BE2C (cell line): ENCODE measurements at regions not wholly inside any gene's neighbourhood (a gene's known extent, or its start where the extent isn't known, plus 50 kb on each side); places are given as distances from the start of the nearest gene placed in this dataset.

ENCODE experiments used
- DNase-seq: peaks from one replicate; pipeline ENCODE4 v3.0.0-alpha.2; 2020
- H3K27me3 ChIP-seq: fragments of 250-450 bp; sonication (Bioruptor Pico); 2 replicates; pipeline ENCODE4 v1.5.1; 2020; ENCODE audit warnings: mild to moderate bottlenecking
- H3K36me3 ChIP-seq: fragments of 250-450 bp; sonication (Bioruptor Pico); 2 replicates; pipeline ENCODE4 v1.5.1; 2020; ENCODE audit warnings: mild to moderate bottlenecking
- H3K4me1 ChIP-seq: fragments of 250-450 bp; sonication (Bioruptor Pico); 2 replicates; pipeline ENCODE4 v1.5.1; 2020
- H3K4me3 ChIP-seq: 2 replicates; pipeline ENCODE4 v1.5.1; 2011; ENCODE audit warnings: low read depth, low read length
- H3K9me3 ChIP-seq: fragments of 250-450 bp; sonication (Bioruptor Pico); 2 replicates; pipeline ENCODE4 v1.5.1; 2020
- CTCF ChIP-seq: IDR thresholded peaks from 2 replicates; pipeline ENCODE4 v1.5.1; 2012; ENCODE audit warnings: mild to moderate bottlenecking, low read depth, low read length

GRCh38 chr16:80161799-80162739, 378.7 kb upstream of the DYNLRB2 start:
- H3K9me3 ChIP-seq: no peaks in the 10 kb centered on the region; the same call in none of the 2 replicates
- DNase-seq: no peak
- no peak for TF ChIP-seq CTCF
- no peak overlapping the region for H3K4me3 ChIP-seq
- no peaks in the 10 kb centered on the region for H3K27me3 ChIP-seq
- H3K36me3 ChIP-seq: no peaks in the 10 kb centered on the region
- H3K4me1 ChIP-seq: no peaks in the 10 kb centered on the region

- Histone ChIP-seq H3K4me3 (no peak overlapping the region), H3K27me3 (no peaks in the 10 kb centered on the region), H3K4me1 (no peaks in the 10 kb centered on the region), H3K9me3 (no peaks in the 10 kb centered on the region; the same call in none of the 2 replicates), H3K36me3 (no peaks in the 10 kb centered on the region)
- no peak for DNase-seq
- TF ChIP-seq CTCF: no peak
Observed at GRCh38 chr16:80158766-80159165, 382.0 kb upstream of the DYNLRB2 start.

DNA sequence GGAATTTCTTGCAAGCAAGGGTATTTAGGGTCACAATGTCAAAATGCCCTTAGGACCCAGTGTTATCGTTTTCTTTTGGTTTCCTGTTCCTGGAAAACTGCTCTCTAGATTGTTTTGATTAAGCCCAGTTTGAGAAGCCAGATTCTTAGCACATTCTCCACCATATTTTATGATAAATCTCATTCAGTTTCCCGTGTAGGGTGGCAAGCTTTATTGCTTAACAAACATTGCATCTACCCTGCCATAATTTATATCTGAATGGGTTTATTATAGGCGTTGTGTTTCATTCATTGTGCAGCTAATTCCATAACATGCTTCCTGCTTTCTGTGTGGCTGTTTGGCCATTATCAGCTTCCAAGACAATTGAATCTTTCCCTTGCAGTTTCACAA, 389.1 kb upstream of the DYNLRB2 start:
- Histone ChIP-seq H3K36me3 (no peaks in the 10 kb centered on the region), H3K9me3 (no peaks in the 10 kb centered on the region; the same call in none of the 2 replicates), H3K27me3 (no peaks in the 10 kb centered on the region), H3K4me3 (no peak overlapping the region), H3K4me1 (no peaks in the 10 kb centered on the region)
- TF ChIP-seq CTCF: no peak
- DNase-seq: no peak

DNA sequence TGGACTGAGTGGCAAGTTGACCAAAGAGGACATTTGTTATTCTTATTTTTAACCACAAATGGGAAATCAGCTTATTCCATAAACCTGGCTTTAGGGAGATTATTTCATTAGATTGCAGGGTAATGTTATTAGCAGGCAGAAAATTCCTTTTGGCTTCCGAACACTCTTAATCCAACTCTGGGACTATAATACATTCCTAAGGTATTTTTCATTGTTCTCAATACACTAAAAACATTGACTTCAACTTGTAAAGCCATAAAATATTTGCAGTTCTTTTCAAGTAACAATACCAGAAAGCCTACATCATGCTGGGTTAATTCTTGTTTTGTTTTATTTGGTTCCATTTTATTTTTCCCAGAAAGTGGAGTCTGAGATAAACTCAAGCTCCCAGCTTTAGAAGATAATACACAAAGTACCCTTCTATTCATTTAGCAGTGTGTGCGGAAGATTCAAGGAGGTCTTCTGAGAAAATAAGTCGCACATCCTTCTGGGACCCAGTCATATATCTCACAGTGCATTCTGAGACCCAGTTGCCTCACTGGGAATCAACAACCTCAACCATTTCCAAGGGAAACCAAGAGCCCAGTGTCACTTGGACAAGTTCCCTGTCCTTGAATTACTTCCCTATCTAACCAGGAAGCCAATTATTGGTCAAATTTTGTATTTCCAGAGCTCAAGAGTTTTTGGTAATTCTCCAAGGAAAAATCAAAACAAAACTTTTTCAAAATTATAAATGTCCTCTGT, 389.6 kb upstream of the DYNLRB2 start:
- DNase-seq: no peak
- no peaks in the 10 kb centered on the region for H3K4me1 ChIP-seq
- TF ChIP-seq CTCF: no peak

DNA sequence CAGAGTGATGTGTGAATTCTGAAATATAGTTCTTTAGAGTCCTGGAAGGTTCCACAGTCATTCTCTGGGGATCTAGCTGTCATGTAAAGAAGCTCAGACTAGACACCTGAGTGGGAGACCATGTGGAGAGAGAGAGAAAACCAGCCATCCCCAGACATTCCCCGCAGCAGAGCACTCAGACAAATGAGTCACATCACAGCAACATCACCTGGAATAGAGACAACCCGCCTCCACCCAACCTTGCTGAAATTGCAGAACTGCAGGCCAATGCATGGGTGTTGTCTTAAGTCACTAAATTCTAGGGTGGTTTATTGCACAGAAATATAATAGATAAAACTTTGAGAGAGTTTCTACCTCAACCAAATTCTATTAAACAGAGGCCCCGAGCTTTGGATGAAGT, 392.0 kb upstream of the DYNLRB2 start:
- Histone ChIP-seq H3K9me3 (no peaks in the 10 kb centered on the region; the same call in 1 of the 2 replicates), H3K4me3 (no peak overlapping the region), H3K4me1 (no peaks in the 10 kb centered on the region), H3K36me3 (no peaks in the 10 kb centered on the region), H3K27me3 (no peaks in the 10 kb centered on the region)
- no peak for DNase-seq
- no peak for TF ChIP-seq CTCF

More for the DNA sequence above, 389.6 kb upstream of the DYNLRB2 start:
- H3K27me3 ChIP-seq: no peaks in the 10 kb centered on the region
- no peaks in the 10 kb centered on the region; the same call in 1 of the 2 replicates for H3K9me3 ChIP-seq
- no peaks in the 10 kb centered on the region for H3K36me3 ChIP-seq
- H3K4me3 ChIP-seq: no peak overlapping the region
